AG04449 (cell line): ENCODE measurements at regions not wholly inside any gene's neighbourhood (a gene's known extent, or its start where the extent isn't known, plus 50 kb on each side); places are given as distances from the start of the nearest gene placed in this dataset.

Source experiments
- CTCF ChIA-PET: fragments of 350-600 bp; formaldehyde crosslinking; extraction: SDS; loops from one replicate; lab custom pipeline; 2021; ENCODE audit warnings: antibody characterized with exemption; lab: Yijun Ruan, JAX
- POLR2A ChIA-PET: fragments of 400-600, 350-600 bp; formaldehyde crosslinking; extraction: SDS; loops from one replicate; lab custom pipeline; 2020; ENCODE audit warnings: antibody characterized with exemption, inconsistent platforms; lab: Yijun Ruan, JAX
- DNase-seq: peaks from one replicate; pipeline ENCODE4 v3.0.0-alpha.2; 2010; ENCODE audit warnings: low read depth, low spot score
- H3K4me3 ChIP-seq: 2 replicates; pipeline ENCODE4 v1.5.1; 2011; ENCODE audit warnings: low read depth, mild to moderate bottlenecking, control low read depth, low read length
- CTCF ChIP-seq: IDR thresholded peaks from one replicate; pipeline ENCODE4 v1.5.1; 2011; ENCODE audit warnings: mild to moderate bottlenecking, moderate library complexity, low read length, control low read depth, inconsistent platforms; ENCODE audit not compliant: insufficient read depth; ENCODE audit errors: missing control alignments

GRCh38 chr2:66228128-66228547 lies 206.8 kb upstream of the MEIS1 start:
- H3K4me3 ChIP-seq = no peak overlapping the region
- TF ChIP-seq CTCF = no peak
- CTCF ChIA-PET = no interaction called here
- POLR2A ChIA-PET = no interaction called here
- no peak for DNase-seq

GRCh38 chr2:66217039-66217585 lies 217.8 kb upstream of the MEIS1 start:
- no peak overlapping the region for H3K4me3 ChIP-seq
- TF ChIP-seq CTCF = no peak
- ChIA-PET POLR2A (no interaction called here), CTCF (no interaction called here)
- DNase-seq = no peak

GRCh38 chr2:66212749-66213148 lies 222.2 kb upstream of the MEIS1 start:
- CTCF ChIA-PET = no interaction called here
- H3K4me3 ChIP-seq = no peak overlapping the region
- no peak for DNase-seq
- POLR2A ChIA-PET = no interaction called here
- TF ChIP-seq CTCF = no peak

- POLR2A ChIA-PET = no interaction called here
- no peak for DNase-seq
- no peak overlapping the region for H3K4me3 ChIP-seq
- CTCF ChIA-PET = no interaction called here
- TF ChIP-seq CTCF = no peak
Measured at GRCh38 chr2:66202586-66202985, 232.3 kb upstream of the MEIS1 start.

- no peak for DNase-seq
- ChIA-PET POLR2A (no interaction called here), CTCF (no interaction called here)
- H3K4me3 ChIP-seq = no peak overlapping the region
- TF ChIP-seq CTCF = no peak
Measured at GRCh38 chr2:66201242-66201641, 233.7 kb upstream of the MEIS1 start.

GRCh38 chr2:66198873-66199272 lies 236.1 kb upstream of the MEIS1 start:
- no peak for DNase-seq
- ChIA-PET POLR2A (no interaction called here), CTCF (no interaction called here)
- no peak overlapping the region for H3K4me3 ChIP-seq
- no peak for TF ChIP-seq CTCF
